Adrenal gland (tissue), 9 donors: ENCODE measurements at regions not wholly inside any gene's neighbourhood (a gene's known extent, or its start where the extent isn't known, plus 50 kb on each side); places are given as distances from the start of the nearest gene placed in this dataset.

Source experiments
- DNase-seq, 7 donors: peaks; one replicate each; pipeline ENCODE4 v3.0.0-alpha.2; 2019 to 2020
- H3K27ac ChIP-seq, 5 donors: fragments of 200-600 bp; sonication (generic) in 4 of 5; 1 replicate in 3 of 5; 2 replicates in 2 of 5; pipeline versions ENCODE4 v1.5.1 to v1.8.0; 2016 to 2020; ENCODE audit warnings: mild to moderate bottlenecking in 1 of 5
- H3K27me3 ChIP-seq: fragments of 200-600 bp; 2 replicates; pipeline ENCODE4 v1.8.0; 2021
- H3K36me3 ChIP-seq, 2 donors: fragments of 200-600 bp; replicated peaks in 1 of 2; 1 replicate in 1 of 2; 2 replicates in 1 of 2; pipeline versions ENCODE4 v1.5.1 to v1.8.0; 2018 to 2022
- H3K4me1 ChIP-seq, 2 donors: fragments of 200-600 bp; replicated peaks in 1 of 2; 1 replicate in 1 of 2; 2 replicates in 1 of 2; pipeline versions ENCODE4 v1.5.1 to v1.8.0; 2018 to 2021
- H3K4me3 ChIP-seq, 4 donors: fragments of 200-600 bp; sonication (generic) in 3 of 4; one replicate each; pipeline ENCODE4 v1.5.1; 2016 to 2018
- H3K9me3 ChIP-seq, 3 donors: fragments of 200-600 bp; sonication (generic) in 1 of 3; replicated peaks in 1 of 3; 1 replicate in 2 of 3; 2 replicates in 1 of 3; pipeline versions ENCODE4 v1.5.1 to v1.8.0; 2016 to 2021
- CTCF ChIP-seq, 6 experiments: fragments of 450-650 bp in 4 of 6; fragments of 200-600 bp in 2 of 6; sonication (generic) in 1 of 6; IDR thresholded peaks; 1 replicate in 5 of 6; 2 replicates in 1 of 6; pipeline versions ENCODE4 v1.5.1 to v1.8.0; 2016 to 2021; ENCODE audit warnings: antibody characterized with exemption in 6 of 6, mild to moderate bottlenecking in 2 of 6, moderate library complexity in 1 of 6
- POLR2A ChIP-seq, 2 donors: fragments of 450-650 bp; IDR thresholded peaks; one replicate each; pipeline ENCODE4 v1.6.1; 2017; ENCODE audit warnings: antibody characterized with exemption in 2 of 2, mild to moderate bottlenecking in 2 of 2, moderate library complexity in 1 of 2
- WGBS, 4 donors: extraction: QIAGEN DNeasy Blood & Tissue Kit in 2 of 4; methylation state at CpG; one replicate each; pipeline versions ENCODE4 v1.1.5 to v1.1.7; 2013 to 2017; 5-methylcytosine and 5-hydroxymethylcytosine counted together
- intact Hi-C, 2 donors: fragments of 100-400 bp; cut with DNase I; formaldehyde crosslinking; loops; one replicate each; pipeline versions ENCODE4 v1.14.1 to v1.15.0; 2022 to 2023
- donor health status: healthy with polysubstance abuse.
- donor health status: Bipolar disorder and iron deficiency.
- donor health status: DM: yes; HTN: yes; CAD: no.
- donor health status: DM: no; HTN: no; CAD: no.
- donor health status: DM: no; HTN: no; CAD: no.

GRCh38 chr9:88740844-88741243, 205.9 kb downstream of the NXNL2 start:
- no peak overlapping the region for H3K4me3 ChIP-seq
- intact Hi-C loops, result loop anchor here in 1 of 2 donors (10.0 kb wide), 1 partner anchor 146 kb away; no protein-coding TSS in a partner anchor
- H3K36me3 ChIP-seq, result no peaks in the 10 kb centered on the region
- no peak for DNase-seq
- 87 to 97% (median 93%) methylated on average over 7 of the region's 7 CpGs for WGBS, 4 donors
- no peaks in the 10 kb centered on the region for H3K27me3 ChIP-seq
- no peaks in the 10 kb centered on the region for H3K9me3 ChIP-seq
- TF ChIP-seq POLR2A (IDR thresholded peaks at IDR 0.05) (no peak), CTCF (IDR thresholded peaks at IDR 0.05) (no peak)
- peaks cover 0 to 3% of the 10 kb centered on the region in 2 donors for H3K4me1 ChIP-seq
- H3K27ac ChIP-seq, result no peak overlapping the region

GRCh38 chr9:88741335-88741734, 206.4 kb downstream of the NXNL2 start:
- intact Hi-C loops, result loop anchor here in 1 of 2 donors (10.0 kb wide), 1 partner anchor 147 kb away; no protein-coding TSS in a partner anchor
- peak in 3 of 6 experiments; percentile 38 to 41 (median 38) for TF ChIP-seq CTCF (IDR thresholded peaks at IDR 0.05)
- no peak for TF ChIP-seq POLR2A (IDR thresholded peaks at IDR 0.05)

DNA sequence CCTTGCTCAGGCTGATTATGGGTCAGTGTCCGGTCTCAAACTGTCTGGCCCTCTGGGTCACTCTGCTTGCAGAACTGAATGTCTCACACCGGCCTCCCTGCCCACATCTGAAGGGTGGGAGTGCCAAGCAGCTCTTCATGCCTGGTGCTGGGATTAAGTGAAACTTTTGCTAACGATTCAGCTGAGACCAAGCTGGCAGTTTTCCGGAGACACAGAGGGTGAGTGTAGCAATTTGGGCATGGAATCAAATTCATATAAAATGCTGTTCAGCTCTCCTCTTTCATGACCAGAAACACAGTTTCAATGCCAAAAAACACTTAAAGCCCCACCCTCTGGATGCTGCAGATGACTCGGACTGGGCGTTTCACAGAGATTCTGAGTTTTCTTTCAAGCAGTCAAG, 207.5 kb downstream of the NXNL2 start:
- H3K36me3 ChIP-seq, result no peaks in the 10 kb centered on the region
- DNase-seq, result peak in 2 of 7 donors; percentile 19 to 27
- peaks cover 0 to 13% of the 10 kb centered on the region in 2 donors for H3K4me1 ChIP-seq
- intact Hi-C loops, result loop anchor here in 1 of 2 donors (10.0 kb wide), 1 partner anchor 148 kb away; no protein-coding TSS in a partner anchor
- no peak overlapping the region for H3K4me3 ChIP-seq
- WGBS, 4 donors, result 21 to 55% (median 45%) methylated on average over 4 to 6 of the region's 6 CpGs
- H3K9me3 ChIP-seq, result no peaks in the 10 kb centered on the region
- no peaks in the 10 kb centered on the region for H3K27me3 ChIP-seq
- TF ChIP-seq POLR2A (IDR thresholded peaks at IDR 0.05), result no peak
- TF ChIP-seq CTCF (IDR thresholded peaks at IDR 0.05), result no peak
- peak overlapping the region in 1 of 5 donors; percentile 8 for H3K27ac ChIP-seq

More at GRCh38 chr9:88741335-88741734, 206.4 kb downstream of the NXNL2 start:
- H3K36me3 ChIP-seq, result no peaks in the 10 kb centered on the region
- no peak overlapping the region for H3K4me3 ChIP-seq
- no peaks in the 10 kb centered on the region for H3K9me3 ChIP-seq
- H3K4me1 ChIP-seq, result peaks cover 0 to 4% of the 10 kb centered on the region in 2 donors
- peak in 1 of 7 donors; percentile 38 for DNase-seq
- H3K27ac ChIP-seq, result no peak overlapping the region
- H3K27me3 ChIP-seq, result no peaks in the 10 kb centered on the region
- 66 to 77% (median 67%) methylated on average over 3 of the region's 3 CpGs for WGBS, 4 donors

GRCh38 chr9:88742905-88743304, 207.9 kb downstream of the NXNL2 start:
- TF ChIP-seq CTCF (IDR thresholded peaks at IDR 0.05) (no peak), POLR2A (IDR thresholded peaks at IDR 0.05) (no peak)
- Histone ChIP-seq H3K27me3 (no peaks in the 10 kb centered on the region), H3K4me3 (no peak overlapping the region), H3K27ac (no peak overlapping the region), H3K36me3 (no peaks in the 10 kb centered on the region), H3K9me3 (no peaks in the 10 kb centered on the region), H3K4me1 (peaks cover 0 to 17% of the 10 kb centered on the region in 2 donors)
- intact Hi-C loops, result loop anchor here in 1 of 2 donors (10.0 kb wide), 1 partner anchor 148 kb away; no protein-coding TSS in a partner anchor
- WGBS, 4 donors, result 71 to 80% (median 77%) methylated on average over 6 of the region's 6 CpGs
- no peak for DNase-seq
